Stimulated activated CD8-positive, alpha-beta memory T cell treated with anti-CD3 and anti-CD28 coated beads, Interleukin-4, amount 100 ng/mL, for 1 hour (primary cell): ENCODE measurements at regions not wholly inside any gene's neighbourhood (a gene's known extent, or its start where the extent isn't known, plus 50 kb on each side); places are given as distances from the start of the nearest gene placed in this dataset.
"Not testable (repeated sequence)": the region's sequence is repeated elsewhere in the genome, so short reads cannot be mapped to it uniquely, and the experiment has no call there.

Experiments
- DNase-seq, 2 donors: peaks; one replicate each; pipeline ENCODE4 v3.0.0-alpha.2; 2020; ENCODE audit warnings: low read depth in 2 of 2, low spot score in 1 of 2

DNA sequence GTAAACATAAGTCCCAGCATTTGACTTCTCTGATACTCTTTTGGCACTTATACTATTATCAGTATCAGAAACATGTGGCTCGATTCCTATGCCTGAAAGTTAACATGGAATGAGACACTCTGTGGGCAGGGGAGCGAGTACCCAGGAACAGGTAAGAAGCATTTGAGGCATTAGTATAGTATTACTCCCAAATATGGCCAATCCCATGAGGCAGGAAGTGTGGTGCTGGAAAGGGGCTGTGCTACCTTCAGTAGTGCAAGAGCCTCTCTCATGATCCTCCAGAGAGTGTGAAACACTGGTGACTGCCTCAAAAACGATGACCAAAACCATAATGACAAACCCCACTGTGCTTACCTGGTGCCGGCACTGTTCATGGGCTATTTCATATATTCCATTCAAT lies 415.1 kb downstream of the SOX11 start:
- no peak for DNase-seq

DNA sequence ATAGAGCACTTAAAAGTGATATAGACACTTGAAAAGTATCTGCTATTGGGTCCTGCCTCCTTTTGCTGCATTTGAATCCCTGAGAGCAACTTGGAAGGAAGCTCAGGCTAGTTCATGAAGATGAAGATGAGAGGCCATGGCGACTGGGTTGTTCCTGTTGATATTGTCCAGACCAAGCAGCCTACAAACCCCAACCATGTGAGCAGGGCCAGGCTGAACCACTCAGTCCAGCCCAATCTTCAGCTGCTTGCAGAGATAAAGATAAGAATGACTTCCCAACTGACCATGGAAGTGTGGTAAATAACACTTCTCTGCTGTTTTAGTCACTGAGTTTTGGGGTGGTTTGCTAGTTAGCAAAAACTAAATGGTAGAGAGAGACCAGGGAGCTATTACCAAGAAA lies 417.6 kb downstream of the SOX11 start:
- no peak for DNase-seq

DNA sequence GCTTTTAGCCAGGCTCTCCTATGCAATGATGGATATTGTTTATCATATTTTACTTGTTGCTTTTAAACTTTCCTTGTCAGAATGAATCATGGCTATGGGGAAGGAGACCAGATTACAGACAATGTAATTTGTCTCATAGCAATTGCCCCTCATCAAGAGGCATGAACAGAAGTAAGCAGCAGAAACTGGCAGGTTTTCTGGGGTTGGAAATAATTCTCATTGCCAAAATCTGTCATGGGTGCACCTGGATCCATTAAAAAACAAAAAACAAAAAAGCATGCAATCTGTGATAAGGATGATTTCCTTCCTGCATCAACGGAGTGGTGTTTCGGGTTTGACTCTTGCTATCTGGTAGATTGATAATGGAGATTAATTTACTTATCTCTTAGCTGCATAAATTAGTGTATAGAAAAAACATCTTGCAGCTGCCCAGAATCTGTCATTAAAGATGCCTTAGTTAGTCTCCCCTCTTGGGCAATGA lies 419.6 kb downstream of the SOX11 start:
- DNase-seq, result no peak

GRCh38 chr2:6113786-6114185 lies 421.6 kb downstream of the SOX11 start:
- DNase-seq, result no peak

GRCh38 chr2:6127718-6128117 lies 435.5 kb downstream of the SOX11 start:
- DNase-seq, result no peak

- no peak for DNase-seq
Observed at GRCh38 chr2:6139142-6139541, 447.0 kb downstream of the SOX11 start.

GRCh38 chr2:6139916-6140315 lies 447.7 kb downstream of the SOX11 start:
- DNase-seq, result no peak

- DNase-seq, result no peak
Observed at GRCh38 chr2:6140509-6140908, 448.3 kb downstream of the SOX11 start.

GRCh38 chr2:6143812-6144211 lies 451.6 kb downstream of the SOX11 start:
- no peak for DNase-seq

- DNase-seq, result not testable (repeated sequence)
Observed at GRCh38 chr2:6147215-6147614, 455.0 kb downstream of the SOX11 start.

DNA sequence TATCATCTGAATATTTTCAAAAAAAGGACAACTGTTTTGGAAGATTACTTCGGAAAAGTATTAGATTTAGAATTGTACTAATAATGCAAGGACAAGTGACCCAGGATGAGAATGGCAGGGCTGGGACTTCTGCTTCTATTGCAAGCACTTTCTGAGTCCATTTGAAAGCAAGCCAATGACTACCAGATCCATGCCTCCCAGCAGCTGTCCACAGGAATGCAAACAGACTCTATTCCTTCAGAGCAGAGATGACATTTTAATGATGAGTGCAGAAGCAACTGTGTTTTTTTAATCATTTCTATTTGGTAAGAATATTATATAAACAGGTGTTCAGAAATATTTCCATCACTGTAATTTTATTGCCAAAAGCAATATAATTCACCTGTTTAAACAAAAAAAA lies 456.7 kb downstream of the SOX11 start:
- no peak for DNase-seq

DNA sequence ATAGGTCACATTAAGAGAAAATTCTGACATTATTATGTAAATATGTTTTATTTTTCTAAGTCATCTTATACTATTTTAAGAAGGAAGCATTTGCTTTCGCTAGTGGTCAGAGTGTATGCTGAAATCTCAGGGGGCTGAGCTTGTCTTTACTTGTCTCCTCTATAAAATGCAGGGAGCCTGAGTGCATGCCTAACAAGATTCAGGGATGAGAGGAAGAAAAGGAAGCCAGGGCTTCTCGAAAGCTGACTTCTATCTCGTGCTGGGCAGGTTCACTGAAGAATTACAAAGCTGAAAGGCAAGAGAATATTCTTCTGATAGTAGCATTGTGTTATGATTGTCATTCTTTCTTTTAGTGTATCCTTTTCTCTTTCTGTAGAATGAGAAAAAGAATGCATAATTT lies 467.4 kb downstream of the SOX11 start:
- no peak for DNase-seq

DNA sequence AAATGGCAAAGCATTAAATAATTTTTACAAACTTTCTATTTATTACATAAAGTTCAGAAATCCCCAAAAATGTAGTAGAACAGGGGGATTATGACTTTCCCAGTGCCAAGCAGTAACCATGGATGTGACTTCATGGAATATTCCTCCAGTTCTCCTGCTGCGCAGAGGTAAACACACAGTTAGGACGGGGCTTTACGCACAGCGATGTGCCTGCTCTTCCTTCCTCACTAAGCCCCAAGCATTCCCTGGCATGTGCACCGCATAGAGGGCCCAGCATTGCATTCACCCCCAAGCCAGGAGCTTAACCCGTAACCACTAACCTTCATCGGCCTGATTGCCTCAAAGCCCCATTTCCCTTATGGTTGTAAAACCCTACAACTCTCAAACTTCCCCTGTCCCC lies 471.7 kb downstream of the SOX11 start:
- no peak for DNase-seq

- DNase-seq, result no peak
Observed at GRCh38 chr2:6164986-6165747, 473.0 kb downstream of the SOX11 start.

GRCh38 chr2:6167592-6168138 lies 475.5 kb downstream of the SOX11 start:
- DNase-seq, result no peak

DNA sequence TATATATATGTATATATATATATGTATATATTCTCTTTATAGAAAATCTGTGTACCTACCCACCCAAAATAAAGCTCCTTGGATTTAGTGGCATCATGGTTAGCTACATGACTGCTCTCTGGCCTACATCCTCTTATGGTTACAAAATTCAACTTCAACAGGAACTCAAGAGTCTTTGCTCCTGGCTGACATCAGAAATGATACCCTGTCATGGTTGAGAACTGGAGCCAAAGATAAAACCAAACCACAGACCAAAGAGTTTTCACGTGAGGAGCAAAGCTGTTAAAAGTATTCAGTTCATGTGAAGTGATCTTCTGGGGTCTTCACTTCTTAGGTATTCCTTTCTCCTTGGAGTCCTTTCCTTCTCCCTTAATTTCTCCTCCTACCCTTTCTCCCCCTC lies 476.3 kb downstream of the SOX11 start:
- DNase-seq, result no peak

DNA sequence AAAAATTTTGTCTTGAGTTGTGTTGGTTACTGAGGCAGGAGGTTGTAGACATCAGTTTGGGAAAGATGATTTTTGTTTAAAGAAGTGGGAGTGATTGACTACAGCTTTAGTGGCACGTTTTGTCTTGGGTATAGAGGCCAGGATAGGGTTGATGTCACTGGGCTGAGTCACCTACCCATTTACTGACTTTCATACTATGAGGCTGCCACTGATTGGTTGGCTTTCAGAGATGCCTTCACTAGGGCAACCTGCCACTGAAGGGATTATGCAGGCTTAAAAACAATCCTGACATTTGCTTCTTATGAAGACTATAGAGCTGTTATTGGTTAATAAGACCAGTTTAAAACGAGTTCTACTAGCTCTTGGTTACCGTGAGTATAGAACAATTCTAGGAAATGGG lies 479.1 kb downstream of the SOX11 start:
- no peak for DNase-seq

- DNase-seq, result no peak
Observed at GRCh38 chr2:6177811-6178210, 485.6 kb downstream of the SOX11 start.

- DNase-seq, result no peak
Observed at GRCh38 chr2:6181525-6181924, 489.3 kb downstream of the SOX11 start.

DNA sequence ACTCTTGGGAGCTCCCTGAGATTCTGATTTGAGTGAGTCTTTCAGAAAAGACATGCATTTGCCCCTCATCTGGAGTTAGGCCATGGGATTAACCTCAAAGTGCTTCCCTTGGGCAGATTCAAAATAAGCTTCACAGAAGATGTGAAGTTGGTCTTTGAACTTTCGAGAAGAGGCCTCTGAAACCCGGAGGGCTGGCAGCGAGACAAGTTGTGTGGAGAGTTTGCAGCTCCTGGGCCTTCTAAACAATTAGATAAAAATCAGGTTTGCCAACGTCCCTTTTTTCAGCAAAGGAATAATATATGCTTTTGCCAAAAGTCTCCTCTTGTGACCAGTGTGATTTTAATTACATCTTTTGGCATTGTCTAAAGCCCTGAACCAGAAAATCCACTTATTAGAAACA lies 489.7 kb downstream of the SOX11 start:
- DNase-seq, result no peak

DNA sequence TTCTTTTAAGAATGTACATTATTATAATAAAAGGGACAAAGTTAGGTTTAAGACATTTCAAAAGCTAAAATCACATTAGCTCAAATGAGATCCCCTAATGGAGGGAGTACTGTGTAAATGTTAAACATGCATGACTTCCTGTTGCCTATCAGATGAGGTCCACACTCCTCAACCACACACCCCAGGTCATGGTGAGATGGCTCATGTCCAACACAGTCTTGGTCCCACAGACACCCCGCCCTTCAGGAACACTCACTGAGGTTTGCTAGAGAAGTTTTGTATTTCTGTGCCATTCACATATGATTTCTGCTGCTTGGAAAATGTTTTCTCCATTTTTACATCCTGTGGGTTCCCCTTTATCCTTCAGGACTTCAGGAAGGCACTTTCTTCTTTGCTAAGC lies 491.0 kb downstream of the SOX11 start:
- DNase-seq, result no peak

DNA sequence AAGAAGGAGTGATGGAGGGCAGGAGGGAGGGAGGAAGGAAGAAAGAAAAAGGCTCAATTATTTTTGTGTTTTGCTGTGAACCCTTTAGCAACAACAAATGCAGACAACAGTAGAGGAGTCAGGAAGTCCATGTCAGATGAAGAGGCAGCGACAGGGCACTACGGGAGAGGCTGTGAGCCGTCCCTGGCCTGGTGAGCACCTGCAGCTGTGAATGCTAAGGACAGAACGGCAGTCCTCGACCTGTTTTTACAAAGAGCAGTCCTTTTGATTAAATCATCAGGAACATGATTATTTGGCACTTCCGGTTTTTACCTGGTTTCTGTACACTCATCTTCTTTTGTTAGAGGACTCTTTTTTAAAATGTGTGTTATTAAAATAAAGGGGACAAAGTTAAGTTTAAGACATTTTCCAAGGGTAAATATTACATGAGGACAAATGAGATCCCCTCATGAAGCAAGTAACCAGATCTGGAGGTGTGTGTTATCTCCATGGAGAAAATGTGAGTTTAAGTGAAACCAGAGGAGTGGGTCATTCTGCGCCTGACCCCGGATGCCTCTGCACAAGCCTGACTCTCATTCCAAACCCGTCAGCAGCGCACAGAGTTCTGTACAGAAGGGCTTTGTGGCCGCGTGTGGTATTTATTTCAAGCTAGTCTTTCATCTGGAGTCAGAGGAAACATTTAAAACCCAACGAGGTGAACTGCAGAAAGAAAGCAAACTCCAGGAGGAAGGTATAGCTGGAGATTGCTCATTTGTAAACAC lies 492.5 kb downstream of the SOX11 start:
- no peak for DNase-seq
